ENCODE measurements at regions not wholly inside any gene's neighbourhood (a gene's known extent, or its start where the extent isn't known, plus 50 kb on each side); places are given as distances from the start of the nearest gene placed in this dataset.
A peak's percentile ranks its signal among the peaks of the same experiment; 100 is the strongest.

DNA sequence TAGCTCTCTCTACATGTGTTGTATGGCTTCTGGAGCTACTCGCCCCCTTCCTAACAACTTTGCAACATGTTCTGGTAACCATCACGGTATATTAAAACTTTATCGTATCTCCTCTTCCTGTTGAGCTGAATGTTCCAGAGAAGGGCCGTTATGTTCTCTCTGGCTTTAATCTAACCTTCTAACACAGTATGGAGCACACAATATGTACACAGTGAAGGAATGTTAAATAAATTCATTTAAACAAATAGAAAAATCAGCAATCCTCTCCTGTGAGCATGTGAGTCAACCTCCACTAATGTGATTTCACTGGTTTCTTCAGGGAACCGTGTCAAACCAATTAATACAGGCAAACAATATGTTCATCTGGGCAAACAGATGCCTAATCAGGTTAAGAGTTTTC lies 319.5 kb upstream of the OR4E1 start:
- POLR2A ChIA-PET, result no interaction called here
- H3K27ac Mint-ChIP-seq, result no peak overlapping the region

GRCh38 chr14:21991130-21991529 lies 317.5 kb upstream of the OR4E1 start:
- 33% methylated on average over 1 of the region's 2 CpGs for whole genome bisulfite sequencing (ENCODE audit: insufficient coverage)
- no peak overlapping the region for H3K4me3 ChIP-seq (ENCODE audit: control extremely low read depth in 1 of 5, extremely low read depth in 1 of 5, insufficient read depth in 1 of 5, low read depth in 2 of 5, low read length in 4 of 5)
- no peaks in the 10 kb centered on the region for H3K4me1 Mint-ChIP-seq
- intact Hi-C loops (cut with micrococcal nuclease), result no loop called here
- H3K79me2 ChIP-seq (ENCODE audit: control insufficient read depth, insufficient read depth, low read length), result no peaks in the 10 kb centered on the region
- DNase-seq, result no peak
- POLR2A ChIA-PET, result no interaction called here
- no peaks in the 10 kb centered on the region for H4K20me1 ChIP-seq (ENCODE audit: control insufficient read depth, insufficient read depth, low read length, poor library complexity, severe bottlenecking)
- H3K9ac ChIP-seq (ENCODE audit: low read length), result no peak overlapping the region
- H3K4me1 ChIP-seq (ENCODE audit: control insufficient read depth in 2 of 2, insufficient read depth in 2 of 2, low read length in 2 of 2), result no peaks in the 10 kb centered on the region
- no peak overlapping the region for H2AFZ ChIP-seq (ENCODE audit: insufficient read depth, low read depth, low read length, poor library complexity, severe bottlenecking)
- CTCF ChIA-PET, result interaction anchor here (2.6 to 5.3 kb wide), 2 partner anchors 12 to 13 kb away, joined by 24 to 34 read pairs; no protein-coding TSS in a partner anchor
- no peak overlapping the region for H3K27ac ChIP-seq (ENCODE audit: low read length in 2 of 2)
- no peaks in the 10 kb centered on the region for H3K9me3 Mint-ChIP-seq (ENCODE audit: insufficient read depth)
- no peak overlapping the region for H3K4me2 ChIP-seq (replicated peaks; ENCODE audit: low read depth, low read length, poor library complexity, severe bottlenecking)
- no peak for TF ChIP-seq EZH2 (IDR thresholded peaks at IDR 0.05; ENCODE audit: borderline replicate concordance, insufficient read depth, low read depth, low read length, poor library complexity, severe bottlenecking)
- TF ChIP-seq, protein P1, sequence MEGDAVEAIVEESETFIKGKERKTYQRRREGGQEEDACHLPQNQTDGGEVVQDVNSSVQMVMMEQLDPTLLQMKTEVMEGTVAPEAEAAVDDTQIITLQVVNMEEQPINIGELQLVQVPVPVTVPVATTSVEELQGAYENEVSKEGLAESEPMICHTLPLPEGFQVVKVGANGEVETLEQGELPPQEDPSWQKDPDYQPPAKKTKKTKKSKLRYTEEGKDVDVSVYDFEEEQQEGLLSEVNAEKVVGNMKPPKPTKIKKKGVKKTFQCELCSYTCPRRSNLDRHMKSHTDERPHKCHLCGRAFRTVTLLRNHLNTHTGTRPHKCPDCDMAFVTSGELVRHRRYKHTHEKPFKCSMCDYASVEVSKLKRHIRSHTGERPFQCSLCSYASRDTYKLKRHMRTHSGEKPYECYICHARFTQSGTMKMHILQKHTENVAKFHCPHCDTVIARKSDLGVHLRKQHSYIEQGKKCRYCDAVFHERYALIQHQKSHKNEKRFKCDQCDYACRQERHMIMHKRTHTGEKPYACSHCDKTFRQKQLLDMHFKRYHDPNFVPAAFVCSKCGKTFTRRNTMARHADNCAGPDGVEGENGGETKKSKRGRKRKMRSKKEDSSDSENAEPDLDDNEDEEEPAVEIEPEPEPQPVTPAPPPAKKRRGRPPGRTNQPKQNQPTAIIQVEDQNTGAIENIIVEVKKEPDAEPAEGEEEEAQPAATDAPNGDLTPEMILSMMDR (IDR thresholded peaks at IDR 0.05), result peak; percentile 4
- H3K36me3 ChIP-seq (replicated peaks in 1 of 2; ENCODE audit: control extremely low read depth in 1 of 2, control insufficient read depth in 1 of 2, extremely low read depth in 1 of 2, insufficient read depth in 2 of 2, low read length in 1 of 2), result no peaks in the 10 kb centered on the region
- H3K4me3 Mint-ChIP-seq, result no peak overlapping the region
- no peak for ATAC-seq (ENCODE audit: low read depth)
- H3K27ac Mint-ChIP-seq, result no peak overlapping the region
- H3K27me3 Mint-ChIP-seq, result peaks cover 54% of the 10 kb centered on the region
- H3K27me3 ChIP-seq (replicated peaks in 1 of 4; ENCODE audit: control extremely low read depth in 1 of 4, control insufficient read depth in 3 of 4, insufficient read depth in 4 of 4, low read length in 3 of 4), result peaks cover 0 to 18% (median 7%) of the 10 kb centered on the region in 4 experiments
- no peaks in the 10 kb centered on the region for H3K9me3 ChIP-seq (ENCODE audit: control extremely low read depth in 1 of 3, control insufficient read depth in 2 of 3, insufficient read depth in 1 of 3, low read length in 2 of 3)

More for the DNA sequence above, 319.5 kb upstream of the OR4E1 start:
- H3K4me1 Mint-ChIP-seq, result no peaks in the 10 kb centered on the region
- Histone ChIP-seq H3K4me2 (replicated peaks; ENCODE audit: low read depth, low read length, poor library complexity, severe bottlenecking) (no peak overlapping the region), H3K4me1 (ENCODE audit: control insufficient read depth in 2 of 2, insufficient read depth in 2 of 2, low read length in 2 of 2) (no peaks in the 10 kb centered on the region), H2AFZ (ENCODE audit: insufficient read depth, low read depth, low read length, poor library complexity, severe bottlenecking) (no peak overlapping the region), H3K27me3 (replicated peaks in 1 of 4; ENCODE audit: control extremely low read depth in 1 of 4, control insufficient read depth in 3 of 4, insufficient read depth in 4 of 4, low read length in 3 of 4) (peaks cover 0 to 14% (median 8%) of the 10 kb centered on the region in 4 experiments), H3K4me3 (ENCODE audit: control extremely low read depth in 1 of 5, extremely low read depth in 1 of 5, insufficient read depth in 1 of 5, low read depth in 2 of 5, low read length in 4 of 5) (no peak overlapping the region), H4K20me1 (ENCODE audit: control insufficient read depth, insufficient read depth, low read length, poor library complexity, severe bottlenecking) (no peaks in the 10 kb centered on the region), H3K27ac (ENCODE audit: low read length in 2 of 2) (no peak overlapping the region), H3K9me3 (ENCODE audit: control extremely low read depth in 1 of 3, control insufficient read depth in 2 of 3, insufficient read depth in 1 of 3, low read length in 2 of 3) (no peaks in the 10 kb centered on the region), H3K9ac (ENCODE audit: low read length) (no peak overlapping the region), H3K36me3 (replicated peaks in 1 of 2; ENCODE audit: control extremely low read depth in 1 of 2, control insufficient read depth in 1 of 2, extremely low read depth in 1 of 2, insufficient read depth in 2 of 2, low read length in 1 of 2) (no peaks in the 10 kb centered on the region), H3K79me2 (ENCODE audit: control insufficient read depth, insufficient read depth, low read length) (no peaks in the 10 kb centered on the region)
- H3K4me3 Mint-ChIP-seq, result no peak overlapping the region
- H3K9me3 Mint-ChIP-seq (ENCODE audit: insufficient read depth), result no peaks in the 10 kb centered on the region
- DNase-seq (no peak), ATAC-seq (ENCODE audit: low read depth) (no peak)
- TF ChIP-seq, protein P1 (IDR thresholded peaks at IDR 0.05), result no peak
- TF ChIP-seq EZH2 (IDR thresholded peaks at IDR 0.05; ENCODE audit: borderline replicate concordance, insufficient read depth, low read depth, low read length, poor library complexity, severe bottlenecking), result no peak
- CTCF ChIA-PET, result interaction anchor here (2.6 kb wide), 1 partner anchor 15 kb away, joined by 24 read pairs; no protein-coding TSS in a partner anchor
- intact Hi-C loops (cut with micrococcal nuclease), result no loop called here
- H3K27me3 Mint-ChIP-seq, result peaks cover 55% of the 10 kb centered on the region
- WGBS (ENCODE audit: insufficient coverage), result no CpG with 5 or more reads among the region's 5 CpGs
